H1 (cell line): ENCODE measurements at regions not wholly inside any gene's neighbourhood (a gene's known extent, or its start where the extent isn't known, plus 50 kb on each side); places are given as distances from the start of the nearest gene placed in this dataset.

ENCODE experiments used
- EGR1 ChIP-seq: IDR thresholded peaks from 2 replicates; pipeline ENCODE4 v1.6.1; 2011; ENCODE audit warnings: low read depth, low read length, borderline replicate concordance
- TF ChIP-seq, protein P1 (sequence below): fragments of 300-600 bp; sonication (generic); IDR thresholded peaks from 2 replicates; pipeline ENCODE4 v1.7.1; 2012; ENCODE audit warnings: low read length, moderate library complexity, mild to moderate bottlenecking, inconsistent platforms; ENCODE audit not compliant: insufficient replicate concordance

DNA sequence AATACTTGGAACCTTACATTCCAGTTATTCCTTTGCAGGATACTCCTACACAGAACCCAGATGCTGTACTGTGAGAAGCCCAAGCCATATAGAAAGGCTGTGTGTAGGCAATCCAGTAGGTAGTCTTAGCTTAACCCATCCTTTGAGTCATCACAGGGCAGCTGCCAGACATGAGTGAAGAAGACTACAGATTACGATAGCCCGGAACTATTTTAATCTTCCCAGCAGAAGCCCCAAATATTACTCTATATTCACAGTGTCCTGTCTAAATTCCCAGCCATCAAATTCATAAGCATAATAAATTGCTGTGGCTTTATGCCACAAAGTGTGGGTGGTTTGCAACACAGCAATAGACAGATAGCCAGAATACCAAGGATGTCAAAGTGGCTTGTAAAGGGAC is 474.1 kb upstream of the STEAP1 start (continued):
- TF ChIP-seq, protein P1, sequence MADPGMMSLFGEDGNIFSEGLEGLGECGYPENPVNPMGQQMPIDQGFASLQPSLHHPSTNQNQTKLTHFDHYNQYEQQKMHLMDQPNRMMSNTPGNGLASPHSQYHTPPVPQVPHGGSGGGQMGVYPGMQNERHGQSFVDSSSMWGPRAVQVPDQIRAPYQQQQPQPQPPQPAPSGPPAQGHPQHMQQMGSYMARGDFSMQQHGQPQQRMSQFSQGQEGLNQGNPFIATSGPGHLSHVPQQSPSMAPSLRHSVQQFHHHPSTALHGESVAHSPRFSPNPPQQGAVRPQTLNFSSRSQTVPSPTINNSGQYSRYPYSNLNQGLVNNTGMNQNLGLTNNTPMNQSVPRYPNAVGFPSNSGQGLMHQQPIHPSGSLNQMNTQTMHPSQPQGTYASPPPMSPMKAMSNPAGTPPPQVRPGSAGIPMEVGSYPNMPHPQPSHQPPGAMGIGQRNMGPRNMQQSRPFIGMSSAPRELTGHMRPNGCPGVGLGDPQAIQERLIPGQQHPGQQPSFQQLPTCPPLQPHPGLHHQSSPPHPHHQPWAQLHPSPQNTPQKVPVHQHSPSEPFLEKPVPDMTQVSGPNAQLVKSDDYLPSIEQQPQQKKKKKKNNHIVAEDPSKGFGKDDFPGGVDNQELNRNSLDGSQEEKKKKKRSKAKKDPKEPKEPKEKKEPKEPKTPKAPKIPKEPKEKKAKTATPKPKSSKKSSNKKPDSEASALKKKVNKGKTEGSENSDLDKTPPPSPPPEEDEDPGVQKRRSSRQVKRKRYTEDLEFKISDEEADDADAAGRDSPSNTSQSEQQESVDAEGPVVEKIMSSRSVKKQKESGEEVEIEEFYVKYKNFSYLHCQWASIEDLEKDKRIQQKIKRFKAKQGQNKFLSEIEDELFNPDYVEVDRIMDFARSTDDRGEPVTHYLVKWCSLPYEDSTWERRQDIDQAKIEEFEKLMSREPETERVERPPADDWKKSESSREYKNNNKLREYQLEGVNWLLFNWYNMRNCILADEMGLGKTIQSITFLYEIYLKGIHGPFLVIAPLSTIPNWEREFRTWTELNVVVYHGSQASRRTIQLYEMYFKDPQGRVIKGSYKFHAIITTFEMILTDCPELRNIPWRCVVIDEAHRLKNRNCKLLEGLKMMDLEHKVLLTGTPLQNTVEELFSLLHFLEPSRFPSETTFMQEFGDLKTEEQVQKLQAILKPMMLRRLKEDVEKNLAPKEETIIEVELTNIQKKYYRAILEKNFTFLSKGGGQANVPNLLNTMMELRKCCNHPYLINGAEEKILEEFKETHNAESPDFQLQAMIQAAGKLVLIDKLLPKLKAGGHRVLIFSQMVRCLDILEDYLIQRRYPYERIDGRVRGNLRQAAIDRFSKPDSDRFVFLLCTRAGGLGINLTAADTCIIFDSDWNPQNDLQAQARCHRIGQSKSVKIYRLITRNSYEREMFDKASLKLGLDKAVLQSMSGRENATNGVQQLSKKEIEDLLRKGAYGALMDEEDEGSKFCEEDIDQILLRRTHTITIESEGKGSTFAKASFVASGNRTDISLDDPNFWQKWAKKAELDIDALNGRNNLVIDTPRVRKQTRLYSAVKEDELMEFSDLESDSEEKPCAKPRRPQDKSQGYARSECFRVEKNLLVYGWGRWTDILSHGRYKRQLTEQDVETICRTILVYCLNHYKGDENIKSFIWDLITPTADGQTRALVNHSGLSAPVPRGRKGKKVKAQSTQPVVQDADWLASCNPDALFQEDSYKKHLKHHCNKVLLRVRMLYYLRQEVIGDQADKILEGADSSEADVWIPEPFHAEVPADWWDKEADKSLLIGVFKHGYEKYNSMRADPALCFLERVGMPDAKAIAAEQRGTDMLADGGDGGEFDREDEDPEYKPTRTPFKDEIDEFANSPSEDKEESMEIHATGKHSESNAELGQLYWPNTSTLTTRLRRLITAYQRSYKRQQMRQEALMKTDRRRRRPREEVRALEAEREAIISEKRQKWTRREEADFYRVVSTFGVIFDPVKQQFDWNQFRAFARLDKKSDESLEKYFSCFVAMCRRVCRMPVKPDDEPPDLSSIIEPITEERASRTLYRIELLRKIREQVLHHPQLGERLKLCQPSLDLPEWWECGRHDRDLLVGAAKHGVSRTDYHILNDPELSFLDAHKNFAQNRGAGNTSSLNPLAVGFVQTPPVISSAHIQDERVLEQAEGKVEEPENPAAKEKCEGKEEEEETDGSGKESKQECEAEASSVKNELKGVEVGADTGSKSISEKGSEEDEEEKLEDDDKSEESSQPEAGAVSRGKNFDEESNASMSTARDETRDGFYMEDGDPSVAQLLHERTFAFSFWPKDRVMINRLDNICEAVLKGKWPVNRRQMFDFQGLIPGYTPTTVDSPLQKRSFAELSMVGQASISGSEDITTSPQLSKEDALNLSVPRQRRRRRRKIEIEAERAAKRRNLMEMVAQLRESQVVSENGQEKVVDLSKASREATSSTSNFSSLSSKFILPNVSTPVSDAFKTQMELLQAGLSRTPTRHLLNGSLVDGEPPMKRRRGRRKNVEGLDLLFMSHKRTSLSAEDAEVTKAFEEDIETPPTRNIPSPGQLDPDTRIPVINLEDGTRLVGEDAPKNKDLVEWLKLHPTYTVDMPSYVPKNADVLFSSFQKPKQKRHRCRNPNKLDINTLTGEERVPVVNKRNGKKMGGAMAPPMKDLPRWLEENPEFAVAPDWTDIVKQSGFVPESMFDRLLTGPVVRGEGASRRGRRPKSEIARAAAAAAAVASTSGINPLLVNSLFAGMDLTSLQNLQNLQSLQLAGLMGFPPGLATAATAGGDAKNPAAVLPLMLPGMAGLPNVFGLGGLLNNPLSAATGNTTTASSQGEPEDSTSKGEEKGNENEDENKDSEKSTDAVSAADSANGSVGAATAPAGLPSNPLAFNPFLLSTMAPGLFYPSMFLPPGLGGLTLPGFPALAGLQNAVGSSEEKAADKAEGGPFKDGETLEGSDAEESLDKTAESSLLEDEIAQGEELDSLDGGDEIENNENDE: no peak
- TF ChIP-seq EGR1: no peak
- TF ChIP-seq, all 59 proteins: peak for 0
